CD4-positive, alpha-beta T cell treated with Interleukin-15 for 1 hour (primary cell): ENCODE measurements at regions not wholly inside any gene's neighbourhood (a gene's known extent, or its start where the extent isn't known, plus 50 kb on each side); places are given as distances from the start of the nearest gene placed in this dataset.

Source experiments
- DNase-seq: peaks from one replicate; pipeline ENCODE4 v3.0.0-alpha.2; 2020

DNA sequence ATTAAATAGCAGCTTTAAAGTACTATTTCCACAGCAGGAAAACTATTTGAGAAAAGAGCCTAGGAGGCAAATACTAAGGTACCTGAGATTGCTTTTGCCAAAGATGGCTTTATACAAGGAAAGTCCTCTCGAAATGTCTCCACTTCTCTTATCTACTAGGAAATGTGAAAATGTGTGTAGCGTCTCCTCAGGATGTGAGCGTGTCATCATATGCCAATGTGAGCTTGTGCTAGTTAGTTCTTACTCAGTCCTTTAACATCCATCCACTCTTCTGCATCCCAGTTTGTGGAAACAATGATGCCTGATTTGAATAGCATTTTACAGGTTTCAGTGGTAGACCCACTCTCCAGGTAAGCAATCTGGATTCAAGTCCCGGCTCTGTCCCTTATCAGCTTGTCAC is 421.0 kb downstream of the DYNC2H1 start:
- no peak for DNase-seq

DNA sequence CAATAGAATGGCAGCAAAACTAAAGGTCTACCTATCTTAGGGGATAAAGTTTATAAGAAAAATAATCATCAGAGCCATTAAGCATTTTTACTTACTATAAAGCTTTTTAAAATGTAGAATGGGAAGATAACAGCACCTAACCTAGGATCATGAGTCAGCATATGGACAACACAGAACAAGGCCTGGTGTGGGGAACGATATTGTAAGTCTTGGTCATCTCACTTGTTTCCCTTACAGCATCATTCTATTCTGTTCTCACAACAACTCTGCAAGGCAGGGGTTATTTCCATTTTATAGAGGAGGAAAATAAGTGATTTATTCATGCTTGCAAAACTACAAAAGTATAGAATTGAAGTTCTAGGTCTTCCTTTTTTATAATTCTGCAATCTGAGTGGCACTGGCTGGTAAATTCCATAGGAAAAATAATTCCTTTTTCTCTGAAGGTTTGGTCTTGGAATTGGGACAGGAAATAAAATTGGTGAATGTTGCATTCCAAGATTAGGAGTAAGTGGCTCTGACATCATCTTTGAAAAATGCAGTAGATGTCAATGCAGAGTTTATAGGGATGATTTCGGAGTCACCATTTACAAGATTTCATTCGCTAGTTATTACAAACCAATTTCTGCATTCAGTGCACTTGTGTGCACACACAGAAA is 423.0 kb downstream of the DYNC2H1 start:
- no peak for DNase-seq

DNA sequence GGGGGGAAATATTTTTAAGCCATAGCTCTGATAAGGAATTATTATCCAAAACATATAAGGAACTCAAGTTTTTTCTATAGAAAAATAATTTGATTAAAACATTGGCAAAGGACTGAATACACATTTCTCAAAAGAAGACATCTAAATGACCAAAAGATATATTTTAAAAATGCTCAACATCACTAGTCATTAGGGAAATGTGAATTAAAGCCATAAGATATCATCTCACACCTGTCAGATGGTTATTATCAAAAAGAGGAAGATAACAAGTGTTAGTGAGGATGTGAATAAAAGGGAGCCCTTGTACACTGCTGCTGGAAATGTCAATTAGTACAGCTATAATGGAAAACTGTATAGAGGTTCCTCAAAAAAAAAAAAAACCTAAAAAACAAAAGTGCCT is 425.0 kb downstream of the DYNC2H1 start:
- DNase-seq, result no peak

DNA sequence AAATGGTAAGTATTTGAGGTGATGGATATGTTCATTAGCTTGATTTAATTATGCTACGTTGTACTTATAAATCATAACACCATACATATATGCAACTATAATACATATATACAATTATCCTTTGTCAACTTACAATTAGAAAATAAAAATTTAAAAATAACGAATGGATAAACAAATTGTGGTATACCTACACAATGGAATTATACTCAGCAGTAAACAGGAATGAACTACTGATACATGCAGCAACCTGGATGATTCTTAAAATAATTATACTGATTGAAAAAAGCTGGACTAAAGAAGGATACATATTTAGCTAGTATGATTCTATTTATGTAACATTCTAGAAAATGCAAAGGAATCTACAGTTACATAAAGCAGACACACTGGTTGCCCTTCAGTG is 425.7 kb downstream of the DYNC2H1 start:
- DNase-seq, result no peak

DNA sequence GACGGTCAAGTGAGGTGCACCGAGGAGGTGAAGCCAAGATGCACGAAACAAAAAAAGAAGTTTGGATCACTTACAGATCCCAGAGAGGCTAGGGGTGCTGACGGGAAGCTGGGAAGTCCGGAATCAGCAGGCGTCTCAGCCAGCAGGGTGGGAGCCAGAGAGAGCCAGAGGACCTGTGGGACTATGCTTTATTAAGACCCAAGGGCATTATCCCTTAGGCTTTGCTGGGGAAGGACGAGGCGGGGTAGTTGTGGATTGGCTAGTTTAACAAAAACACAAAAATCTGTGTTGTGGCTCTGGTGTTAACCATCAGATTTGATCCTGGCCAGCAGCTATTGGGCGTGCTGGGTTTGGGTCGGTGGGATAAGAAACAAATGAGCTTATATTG is 427.1 kb downstream of the DYNC2H1 start:
- no peak for DNase-seq

DNA sequence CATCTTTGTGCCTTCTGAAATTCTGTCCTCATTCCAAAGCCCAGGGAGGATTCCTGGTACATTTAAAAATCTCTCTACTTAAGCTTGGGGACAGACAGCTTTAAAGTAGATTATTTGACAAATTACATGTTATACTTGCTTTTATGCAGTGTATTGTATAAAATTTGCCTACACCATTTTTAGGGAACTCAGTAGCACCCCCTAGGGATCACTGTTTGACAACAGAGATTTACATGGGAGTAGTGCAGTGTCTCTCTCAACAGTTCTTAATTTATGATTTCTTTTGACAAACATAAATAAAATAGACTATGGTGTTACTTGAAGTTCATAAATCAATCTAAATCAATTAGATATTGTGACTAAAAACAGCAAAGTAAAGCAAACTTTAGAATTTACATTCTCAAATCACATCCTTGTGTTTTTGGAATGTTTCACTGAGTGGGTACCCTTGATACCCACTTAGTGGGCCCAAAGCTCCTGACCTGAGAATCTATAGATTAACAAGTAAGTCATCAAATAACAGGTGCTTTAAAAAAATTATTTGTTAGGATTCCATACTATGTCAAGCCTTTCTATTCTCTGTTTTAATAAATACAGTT is 428.8 kb downstream of the DYNC2H1 start:
- no peak for DNase-seq

DNA sequence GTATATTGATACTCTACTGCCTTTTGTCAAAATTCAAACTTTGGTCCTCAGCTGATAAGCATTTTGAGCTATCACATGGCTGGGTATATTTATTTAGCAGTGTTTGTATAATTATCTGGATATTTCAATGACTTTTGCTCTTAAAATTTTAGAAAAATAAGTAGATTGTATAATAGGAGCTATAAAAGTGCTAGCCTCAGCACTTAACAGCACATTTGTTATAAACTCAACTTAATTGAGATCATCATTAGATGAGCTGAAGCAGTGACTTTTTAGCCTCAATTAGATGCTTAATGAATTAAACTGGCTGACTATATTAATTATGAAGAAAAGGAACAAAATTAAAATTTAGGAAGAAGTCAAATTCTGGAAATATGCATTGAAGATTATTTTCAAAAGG is 429.9 kb downstream of the DYNC2H1 start:
- no peak for DNase-seq

DNA sequence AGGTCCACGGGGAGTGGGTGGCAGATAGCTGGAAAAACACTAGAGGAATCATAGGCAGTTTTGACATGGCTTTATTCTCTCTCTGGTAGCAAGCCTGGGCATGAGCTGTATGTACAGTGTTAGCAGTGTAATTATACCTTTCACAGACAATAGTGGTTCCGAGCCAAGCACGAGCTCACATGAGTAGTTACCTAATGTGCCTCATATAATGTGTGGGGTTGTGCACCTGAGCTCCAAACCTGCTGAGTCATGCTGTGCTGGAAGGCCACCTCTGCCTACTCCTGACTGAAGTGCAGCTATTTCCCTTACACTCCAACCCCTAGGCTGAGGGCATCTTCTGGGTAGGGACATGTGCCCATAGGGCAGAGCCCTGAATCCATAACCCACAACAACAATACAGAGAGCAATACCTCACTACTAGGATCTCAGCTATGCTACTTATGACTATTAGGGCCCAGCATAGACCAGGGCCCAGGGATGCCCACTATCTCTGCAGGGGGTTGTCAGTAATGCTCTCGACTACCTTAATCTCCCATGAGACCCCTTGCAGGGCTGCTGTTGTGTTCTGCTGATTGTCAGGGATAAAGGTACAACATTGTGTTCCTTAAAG is 432.1 kb downstream of the DYNC2H1 start:
- DNase-seq, result no peak

DNA sequence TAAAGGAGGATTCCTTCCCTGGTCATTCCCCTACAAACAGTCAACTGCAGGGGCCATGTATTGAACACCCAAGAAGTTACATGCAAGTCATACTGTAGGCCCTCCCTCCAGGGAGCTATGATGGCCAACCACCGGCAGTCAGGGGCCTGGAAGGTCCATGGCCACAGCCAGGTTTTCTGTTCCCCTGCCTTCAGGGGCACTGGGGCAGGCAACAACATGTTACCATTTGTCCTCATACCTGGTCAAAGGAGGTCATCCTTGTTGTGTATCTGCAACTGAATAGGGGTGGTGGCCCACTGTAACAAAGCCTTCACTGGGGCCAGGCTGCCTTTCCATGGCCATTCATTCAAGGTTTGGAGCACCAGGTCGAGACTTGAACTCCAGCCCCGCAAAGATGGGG is 433.6 kb downstream of the DYNC2H1 start:
- no peak for DNase-seq

DNA sequence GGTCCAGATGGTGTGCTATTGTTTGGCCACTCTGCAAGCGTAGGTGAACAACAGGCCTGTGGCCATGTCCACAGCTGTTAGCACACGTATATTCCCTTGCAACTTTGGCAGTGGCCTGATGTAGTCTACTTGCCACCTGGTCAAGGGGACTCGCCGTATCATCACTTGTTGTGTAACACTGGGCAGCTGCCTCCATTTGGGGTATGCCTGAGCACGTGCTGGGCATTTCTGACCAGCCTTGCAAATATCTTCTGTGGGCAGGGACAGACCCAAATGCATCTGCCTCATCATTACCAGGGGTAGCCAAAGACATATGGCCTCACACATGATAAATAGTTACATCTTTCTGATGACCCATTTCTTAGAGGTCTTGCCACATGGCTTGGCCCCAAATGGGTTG is 434.2 kb downstream of the DYNC2H1 start:
- DNase-seq, result no peak

DNA sequence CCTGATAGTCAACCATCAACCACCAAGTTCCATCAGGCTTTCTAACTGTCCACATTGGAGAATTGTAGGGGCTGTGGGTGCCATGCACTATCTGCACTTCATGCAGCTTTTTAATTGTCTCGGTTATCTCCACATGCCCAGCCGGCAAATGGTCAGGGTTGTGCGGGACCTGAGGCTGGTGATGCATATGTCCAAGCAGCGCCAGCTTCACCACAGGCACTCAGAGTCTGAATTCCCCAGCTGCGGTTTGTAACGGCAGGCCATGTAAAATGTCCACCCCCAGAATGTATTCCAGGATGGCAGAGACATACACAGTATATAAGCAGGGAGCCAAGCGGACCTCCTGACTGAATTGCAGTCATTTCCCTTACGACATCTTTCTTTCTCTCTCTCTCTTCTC is 435.6 kb downstream of the DYNC2H1 start:
- no peak for DNase-seq

DNA sequence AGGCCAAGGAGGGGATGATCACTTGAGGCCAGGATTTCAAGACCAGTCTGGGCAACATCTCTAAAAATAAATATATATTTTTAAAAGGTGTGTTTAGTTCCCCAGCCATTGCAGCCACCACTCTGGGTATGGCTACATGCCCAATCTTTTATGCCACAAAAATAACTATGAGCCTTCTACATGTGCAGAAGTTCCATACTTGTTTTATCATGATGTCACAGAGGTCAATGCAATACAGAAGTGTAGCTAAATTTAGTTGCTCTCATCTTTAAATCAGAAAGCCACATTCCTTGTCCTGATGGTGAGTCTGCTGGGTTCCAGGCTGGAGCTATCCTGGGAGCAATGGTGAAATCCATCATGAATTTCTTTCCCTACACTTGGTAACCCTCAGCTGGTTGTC is 436.3 kb downstream of the DYNC2H1 start:
- DNase-seq, result no peak

DNA sequence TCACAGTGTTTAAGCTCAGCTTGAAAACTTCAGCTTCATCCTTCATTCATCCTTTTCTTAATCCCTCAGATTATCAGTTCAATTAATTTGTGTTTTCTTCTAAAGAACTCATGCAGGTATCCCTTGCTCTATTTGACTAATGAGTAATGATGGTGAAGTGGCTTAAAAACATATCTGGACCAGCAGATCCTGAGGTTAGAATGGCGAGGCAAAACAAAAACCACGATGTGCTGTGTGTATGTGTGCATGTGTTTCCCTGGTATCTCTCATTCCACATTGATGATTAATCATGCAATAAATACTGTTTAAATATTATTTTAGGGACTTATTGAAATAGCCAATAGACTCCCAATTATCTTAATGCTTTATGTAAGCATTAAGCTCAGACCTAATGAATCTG is 437.0 kb downstream of the DYNC2H1 start:
- no peak for DNase-seq

DNA sequence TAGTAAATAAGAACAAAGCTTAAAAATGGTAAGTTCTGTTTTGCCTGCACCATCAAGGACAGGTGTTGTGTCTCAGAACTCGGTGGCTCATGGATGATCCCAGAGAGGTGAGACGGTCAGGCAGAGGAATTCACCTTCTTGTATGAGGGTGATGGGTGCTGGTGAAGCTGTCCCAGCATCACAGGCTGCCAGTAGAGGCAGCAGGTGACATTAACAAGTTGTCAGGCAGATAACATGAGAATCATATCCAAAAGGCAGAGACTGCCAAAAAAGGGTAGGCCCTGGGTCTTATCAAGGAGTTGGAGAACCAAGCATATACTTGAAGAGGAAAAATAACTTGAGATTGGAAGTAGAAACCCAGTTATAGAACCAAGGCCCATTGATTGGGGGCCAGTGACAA is 437.8 kb downstream of the DYNC2H1 start:
- no peak for DNase-seq

DNA sequence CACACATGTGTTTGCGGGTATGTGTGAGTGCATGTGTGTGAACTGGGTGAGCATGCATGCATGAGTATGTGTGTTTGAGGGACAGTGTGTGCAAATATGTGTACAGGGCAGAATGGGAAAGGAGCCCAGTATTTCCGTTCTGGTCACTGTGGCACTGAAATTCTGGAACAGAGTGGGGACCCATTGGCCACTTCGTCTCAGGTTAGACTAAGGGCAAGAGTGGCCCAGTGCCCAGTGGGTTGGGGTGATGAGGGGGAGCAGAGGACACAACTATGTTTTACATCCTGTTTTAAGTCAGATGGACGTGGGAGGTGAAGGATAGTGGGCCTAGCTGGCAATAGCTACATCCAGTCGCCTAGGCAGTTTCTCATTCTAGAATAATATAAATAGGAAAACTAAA is 438.5 kb downstream of the DYNC2H1 start:
- DNase-seq, result no peak

DNA sequence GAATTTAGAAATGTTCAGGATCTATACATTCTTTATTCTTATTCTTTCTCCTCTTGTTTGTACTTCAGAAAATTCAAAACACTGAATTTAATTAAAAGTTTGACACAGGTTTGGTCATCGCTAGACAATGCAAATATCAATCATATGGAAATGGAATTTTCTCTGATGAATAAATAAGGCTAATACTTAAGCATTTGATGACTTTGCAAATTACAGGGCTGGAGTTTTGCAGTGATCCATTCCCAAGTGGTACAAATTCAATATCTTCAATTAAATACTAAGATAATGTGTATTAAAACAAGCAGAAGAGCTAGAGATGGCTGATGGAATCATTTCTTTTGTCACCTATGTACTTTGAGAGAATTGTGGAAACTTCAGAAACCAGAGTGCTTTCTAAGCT is 439.6 kb downstream of the DYNC2H1 start:
- DNase-seq, result no peak

DNA sequence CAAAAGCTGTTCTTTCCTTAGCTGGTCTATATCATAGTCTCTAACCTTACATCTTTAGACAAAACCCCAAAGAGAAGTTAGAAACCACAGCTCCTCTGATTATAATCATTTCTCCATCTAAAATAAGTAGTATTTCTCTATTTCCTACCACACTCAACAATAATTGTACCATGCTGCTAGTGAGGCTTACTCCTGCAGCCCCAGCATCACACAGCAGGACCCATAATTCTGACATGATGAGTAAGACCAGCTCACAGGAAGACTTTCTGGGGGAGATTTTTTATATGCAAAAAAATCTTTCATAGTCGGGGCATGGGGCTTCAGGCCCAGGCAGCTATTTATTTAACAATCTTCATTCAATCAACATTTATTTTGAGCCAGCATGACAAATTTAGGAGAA is 441.6 kb downstream of the DYNC2H1 start:
- no peak for DNase-seq

DNA sequence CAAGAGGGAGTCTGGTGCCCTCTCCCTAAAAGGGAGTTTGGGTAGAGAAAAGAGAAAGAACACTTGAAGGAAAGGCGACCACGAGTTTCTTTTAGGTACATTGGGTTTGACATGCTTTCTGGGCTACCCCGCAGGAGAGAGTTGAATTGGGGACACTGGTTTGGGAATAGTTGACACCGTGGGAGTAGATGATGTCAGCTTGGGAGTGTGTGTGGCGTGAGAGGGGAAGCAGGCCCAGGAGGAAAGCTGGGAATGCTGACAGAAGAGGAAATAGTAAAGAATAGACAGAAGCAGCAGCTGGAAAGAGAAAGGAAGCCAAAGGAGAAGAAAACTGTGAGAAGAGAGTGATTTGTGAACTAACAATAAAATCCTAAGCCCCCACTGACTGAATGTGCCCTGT is 442.9 kb downstream of the DYNC2H1 start:
- no peak for DNase-seq

DNA sequence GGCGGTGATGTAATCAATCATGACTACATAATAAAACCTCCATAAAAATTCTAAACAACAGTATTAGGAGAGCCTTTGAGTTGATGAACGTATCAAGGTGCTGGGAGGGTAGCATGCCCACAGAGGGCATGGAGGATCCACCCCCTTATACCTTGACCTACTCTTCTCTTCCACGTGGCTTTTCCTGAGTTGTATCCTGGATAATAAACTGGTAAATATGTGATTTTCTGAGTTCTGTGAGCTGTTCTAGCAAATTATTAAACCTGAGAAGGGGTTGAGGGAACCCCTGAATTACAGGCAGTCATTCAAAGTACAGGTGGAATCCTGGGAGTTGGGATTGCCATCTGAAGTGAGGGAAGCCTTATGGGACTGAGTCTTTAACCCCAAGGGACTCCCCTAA is 446.9 kb downstream of the DYNC2H1 start:
- DNase-seq, result no peak

DNA sequence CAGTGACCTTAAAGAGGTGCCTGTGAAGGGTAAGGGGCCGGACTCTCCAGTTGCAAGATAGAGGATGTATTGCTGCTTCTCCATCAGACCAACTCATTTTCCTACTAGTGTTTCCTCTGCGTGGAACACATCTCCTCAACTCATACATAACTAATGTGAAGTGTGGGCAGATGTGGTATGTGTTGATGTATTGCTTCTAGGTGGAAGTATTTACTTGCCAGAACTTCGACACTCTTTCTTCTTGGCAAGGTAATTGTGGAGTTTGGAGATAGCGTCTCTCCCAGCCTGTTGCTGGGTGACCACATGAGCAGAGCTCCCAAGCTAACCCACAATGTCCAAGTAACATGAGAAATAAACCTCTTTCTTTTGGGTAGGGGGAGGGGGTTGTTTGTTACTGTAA is 456.9 kb downstream of the DYNC2H1 start:
- DNase-seq, result no peak

DNA sequence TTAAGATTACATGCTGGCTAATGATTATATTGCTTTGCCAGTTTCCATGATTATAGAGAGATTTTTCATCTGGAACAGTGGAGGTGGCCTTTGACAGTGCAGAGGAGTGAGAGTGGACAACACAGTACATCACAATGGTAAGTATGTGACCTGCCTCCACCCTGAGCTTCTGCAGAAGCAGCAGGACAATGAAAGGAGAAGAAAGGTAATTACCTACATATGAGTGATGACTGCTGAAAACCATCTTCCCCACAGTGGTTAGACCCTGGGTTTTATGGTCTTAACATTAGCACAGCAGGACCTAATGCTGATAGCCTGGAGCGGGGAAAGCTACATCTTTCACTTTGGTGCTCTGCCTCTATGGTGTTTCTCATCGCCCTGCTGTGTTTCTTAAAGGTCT is 454.7 kb upstream of the DDI1 start:
- DNase-seq, result no peak

DNA sequence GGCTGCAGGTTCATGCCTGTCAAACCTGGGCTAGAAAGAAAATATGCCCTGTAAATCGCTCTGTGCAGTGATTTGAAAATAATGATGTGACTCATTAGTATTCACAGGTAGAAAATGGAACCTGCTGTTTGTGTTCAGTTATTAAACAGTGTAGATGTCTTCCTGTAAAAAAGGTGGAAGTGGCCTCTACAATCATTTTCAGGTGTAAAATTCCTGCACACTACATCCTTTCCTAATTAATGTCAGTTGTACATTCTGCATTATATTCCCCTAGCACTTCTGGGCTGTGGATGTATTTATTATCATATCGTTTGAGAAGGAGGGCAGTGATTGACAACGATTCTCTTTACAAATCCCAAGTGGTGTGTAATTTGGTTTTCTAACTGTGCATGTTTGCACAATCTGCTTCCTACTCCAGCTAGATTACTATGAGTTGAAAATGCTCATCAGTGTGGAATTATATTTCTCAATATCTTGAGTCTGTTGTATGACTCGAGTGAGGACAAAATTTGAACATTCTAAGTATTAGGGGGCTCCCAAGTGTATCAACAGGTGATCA is 454.0 kb upstream of the DDI1 start:
- DNase-seq, result no peak

DNA sequence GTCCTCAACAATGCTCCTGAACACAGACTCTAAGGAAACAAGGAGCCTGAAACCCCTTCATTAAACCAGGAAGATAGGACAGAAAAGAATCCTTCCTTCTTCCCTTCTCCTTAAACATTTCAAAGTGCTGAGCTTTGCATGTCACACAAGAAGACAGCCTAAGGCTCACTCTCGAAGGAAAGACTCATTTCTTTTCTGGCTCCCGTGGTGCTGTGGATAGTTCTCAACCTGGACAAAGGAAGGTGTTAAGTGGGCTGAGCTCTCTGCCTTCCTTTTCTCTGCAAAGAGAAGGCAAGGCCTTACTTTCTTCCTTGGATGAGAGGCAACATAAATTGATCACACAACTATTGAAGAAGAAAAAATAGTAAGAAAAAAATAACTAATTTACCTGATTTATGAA is 452.4 kb upstream of the DDI1 start:
- DNase-seq, result no peak

DNA sequence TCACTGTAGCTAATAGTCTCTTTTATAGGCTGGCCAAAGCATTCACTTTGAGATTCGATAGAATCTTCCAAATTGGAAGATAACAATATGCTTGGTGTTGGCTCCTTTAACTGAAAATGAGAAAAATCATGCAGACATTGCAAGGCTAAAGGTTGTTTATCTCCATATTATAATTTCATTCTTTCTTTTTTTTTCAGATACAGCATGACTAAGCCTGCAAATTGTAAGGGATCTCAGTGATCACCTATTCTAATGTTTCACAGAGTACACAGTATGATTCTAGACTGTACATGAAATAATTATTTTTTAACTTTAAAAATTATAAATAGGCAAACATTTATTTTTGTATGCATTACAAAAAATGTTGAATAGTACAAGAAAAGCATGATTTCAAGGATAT is 451.7 kb upstream of the DDI1 start:
- DNase-seq, result no peak

DNA sequence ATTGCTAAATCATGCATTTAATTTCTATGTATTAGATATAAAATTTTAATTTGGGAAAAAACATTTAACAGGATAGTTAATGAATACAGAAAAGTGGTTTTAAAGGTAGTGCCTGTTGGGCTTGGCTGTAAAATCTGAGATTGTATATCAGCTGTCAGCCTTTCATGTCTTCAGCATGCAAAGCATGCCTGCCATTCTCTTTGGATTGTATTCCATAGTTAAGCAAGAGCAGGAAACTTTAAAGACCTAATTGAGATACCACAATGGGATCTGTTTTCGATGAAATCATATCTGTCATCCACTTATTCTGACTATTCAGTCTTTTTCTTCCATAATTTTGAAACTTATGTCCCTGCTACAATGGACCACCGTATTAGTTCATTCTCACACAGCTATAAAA is 451.0 kb upstream of the DDI1 start:
- no peak for DNase-seq
